ENCODE measurements at regions not wholly inside any gene's neighbourhood (a gene's known extent, or its start where the extent isn't known, plus 50 kb on each side); places are given as distances from the start of the nearest gene placed in this dataset.

DNA sequence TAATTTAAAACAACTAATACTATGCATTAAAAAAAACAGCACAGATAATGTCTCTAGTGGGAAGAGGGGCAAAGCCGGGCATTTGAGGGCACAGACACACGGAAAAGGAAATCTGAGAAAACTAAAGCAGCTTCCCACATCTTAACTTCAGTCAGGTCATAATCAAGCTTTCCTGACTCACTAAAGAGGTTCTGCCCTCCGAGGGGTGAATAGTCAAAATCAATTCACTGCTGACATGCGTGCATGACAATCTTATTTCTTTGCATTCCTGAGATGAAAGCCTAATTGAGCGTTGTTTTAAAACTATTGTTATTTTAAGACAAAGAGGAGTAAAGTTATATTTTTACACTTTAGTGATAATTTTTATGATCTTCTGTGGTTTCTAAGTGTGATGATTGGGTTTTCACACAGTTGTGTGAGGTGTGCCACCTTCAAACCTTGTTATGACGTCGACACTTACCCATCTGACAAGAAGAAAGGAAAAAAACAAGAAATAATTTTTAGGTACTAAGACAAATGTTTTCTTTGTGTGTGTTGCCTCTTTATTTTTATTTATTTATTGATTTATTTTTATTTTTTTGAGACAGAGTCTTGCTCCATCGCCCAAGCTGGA, 90.9 kb downstream of the GATA6 start:
- no peaks in the 10 kb centered on the region for H3K4me1 ChIP-seq (ENCODE audit: control insufficient read depth, insufficient read depth, low read length)
- H3K27me3 ChIP-seq (ENCODE audit: control insufficient read depth, insufficient read depth, low read length), result no peaks in the 10 kb centered on the region
- no peaks in the 10 kb centered on the region for H3K36me3 ChIP-seq (ENCODE audit: control insufficient read depth, insufficient read depth, low read length)
- no peak overlapping the region for H3K9ac ChIP-seq (ENCODE audit: low read length)
- H3K4me3 ChIP-seq (ENCODE audit: low read length), result no peak overlapping the region
- no peak overlapping the region for H3K27ac ChIP-seq (ENCODE audit: low read depth, low read length)

DNA sequence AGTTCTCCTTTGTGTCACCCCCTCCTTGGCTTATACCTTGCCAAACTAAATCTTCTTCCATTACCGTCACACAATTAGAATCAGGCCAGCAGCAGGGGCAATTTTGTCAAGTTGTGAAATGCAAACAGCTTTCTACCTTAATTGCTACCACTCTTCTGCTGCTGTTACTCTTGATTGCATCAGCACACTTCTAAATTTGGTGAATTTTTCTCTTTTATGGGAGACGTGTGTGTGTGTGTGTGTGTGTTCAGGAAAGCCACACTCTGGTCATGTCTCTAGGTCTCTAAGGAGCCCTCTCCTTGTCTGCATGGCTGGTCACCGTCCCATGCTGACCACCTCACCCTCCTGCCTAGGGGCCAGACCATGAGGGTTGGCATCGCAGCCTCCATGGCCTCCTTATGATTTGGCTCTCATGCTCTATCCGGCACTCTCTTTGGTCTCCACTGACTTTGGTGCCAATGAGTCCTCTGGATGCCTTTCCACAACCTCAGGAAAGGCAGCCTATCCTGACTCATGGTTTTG, 87.7 kb downstream of the GATA6 start:
- Histone ChIP-seq H3K9ac (ENCODE audit: low read length) (no peak overlapping the region), H3K4me1 (ENCODE audit: control insufficient read depth, insufficient read depth, low read length) (no peaks in the 10 kb centered on the region), H3K4me3 (ENCODE audit: low read length) (no peak overlapping the region), H3K36me3 (ENCODE audit: control insufficient read depth, insufficient read depth, low read length) (no peaks in the 10 kb centered on the region), H3K27me3 (ENCODE audit: control insufficient read depth, insufficient read depth, low read length) (no peaks in the 10 kb centered on the region), H3K27ac (ENCODE audit: low read depth, low read length) (no peak overlapping the region)

DNA sequence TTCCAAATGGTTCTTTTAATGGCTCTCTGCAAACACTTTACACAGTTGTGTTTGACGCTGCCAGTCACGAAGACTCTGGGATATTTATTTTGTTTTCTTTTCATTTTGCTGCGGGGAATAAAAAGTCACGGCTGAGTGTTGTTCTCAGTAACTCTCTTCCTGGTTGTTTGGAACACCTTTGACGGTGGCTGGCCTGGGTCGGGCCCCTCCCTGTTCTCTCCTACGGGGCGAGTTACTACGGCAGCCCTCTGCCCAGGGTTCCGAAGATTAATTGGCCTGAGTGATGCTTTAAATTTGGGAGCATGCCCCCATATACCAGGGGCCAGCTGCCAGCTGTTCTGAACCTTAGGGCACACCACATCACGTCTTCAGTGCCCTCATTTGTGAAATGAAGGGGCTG, 84.7 kb downstream of the GATA6 start:
- no peak overlapping the region for H3K9ac ChIP-seq (ENCODE audit: low read length)

DNA sequence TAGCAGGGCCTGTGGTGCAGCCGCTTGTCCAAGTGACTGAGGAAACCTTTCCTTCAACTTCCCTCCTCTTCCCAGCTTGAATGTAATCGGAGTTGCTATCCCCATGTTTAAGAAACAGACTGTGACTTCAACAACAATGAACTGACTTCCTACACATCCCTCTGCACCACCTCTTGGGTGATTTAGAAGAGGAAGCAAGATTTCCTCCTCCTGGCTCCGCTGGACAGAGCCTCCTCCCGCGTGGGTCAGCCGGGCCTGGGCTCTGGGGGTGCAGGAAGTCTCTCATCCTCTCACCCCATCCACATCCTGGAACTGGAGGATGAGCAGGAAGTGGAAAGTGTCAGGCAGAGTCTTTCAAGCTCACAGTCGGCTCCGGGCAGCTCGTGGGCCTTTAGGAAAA, 84.3 kb downstream of the GATA6 start:
- Histone ChIP-seq H3K4me3 (ENCODE audit: low read length) (no peak overlapping the region), H3K4me1 (ENCODE audit: control insufficient read depth, insufficient read depth, low read length) (no peaks in the 10 kb centered on the region), H3K9ac (ENCODE audit: low read length) (no peak overlapping the region), H3K27ac (ENCODE audit: low read depth, low read length) (no peak overlapping the region), H3K27me3 (ENCODE audit: control insufficient read depth, insufficient read depth, low read length) (no peaks in the 10 kb centered on the region), H3K36me3 (ENCODE audit: control insufficient read depth, insufficient read depth, low read length) (no peaks in the 10 kb centered on the region)

More for the DNA sequence above, 84.7 kb downstream of the GATA6 start:
- Histone ChIP-seq H3K4me1 (ENCODE audit: control insufficient read depth, insufficient read depth, low read length) (no peaks in the 10 kb centered on the region), H3K4me3 (ENCODE audit: low read length) (no peak overlapping the region), H3K27me3 (ENCODE audit: control insufficient read depth, insufficient read depth, low read length) (no peaks in the 10 kb centered on the region), H3K27ac (ENCODE audit: low read depth, low read length) (no peak overlapping the region), H3K36me3 (ENCODE audit: control insufficient read depth, insufficient read depth, low read length) (no peaks in the 10 kb centered on the region)

DNA sequence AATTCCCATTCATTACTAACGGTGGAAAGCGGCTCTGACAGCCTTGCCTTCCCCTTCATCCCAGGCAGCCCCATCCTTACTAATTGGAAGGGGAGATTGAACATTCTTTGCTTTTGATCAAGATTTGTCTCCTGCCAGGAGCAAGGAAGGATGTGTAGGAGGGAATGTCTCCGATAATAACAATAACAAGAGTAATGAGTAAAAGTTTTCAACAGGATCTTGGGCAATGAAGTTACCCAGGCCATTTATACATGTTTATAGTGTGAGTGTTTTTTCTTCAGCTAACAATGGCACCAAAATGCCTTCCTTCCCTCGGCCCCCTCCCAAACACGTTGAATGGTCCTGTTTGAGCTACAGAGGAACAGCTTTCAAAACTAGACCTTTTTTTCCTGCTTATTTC, 83.8 kb downstream of the GATA6 start:
- Histone ChIP-seq H3K27ac (ENCODE audit: low read depth, low read length) (no peak overlapping the region), H3K27me3 (ENCODE audit: control insufficient read depth, insufficient read depth, low read length) (no peaks in the 10 kb centered on the region), H3K4me1 (ENCODE audit: control insufficient read depth, insufficient read depth, low read length) (no peaks in the 10 kb centered on the region), H3K36me3 (ENCODE audit: control insufficient read depth, insufficient read depth, low read length) (no peaks in the 10 kb centered on the region), H3K4me3 (ENCODE audit: low read length) (no peak overlapping the region), H3K9ac (ENCODE audit: low read length) (no peak overlapping the region)
